ENCODE measurements at regions not wholly inside any gene's neighbourhood (a gene's known extent, or its start where the extent isn't known, plus 50 kb on each side); places are given as distances from the start of the nearest gene placed in this dataset.

- no peak for DNase-seq
These were observed 289.8 kb upstream of the ROPN1 start for GRCh38 chr3:124281453-124282316.

- no peak for DNase-seq
These were observed 291.1 kb upstream of the ROPN1 start for GRCh38 chr3:124282751-124283651.

GRCh38 chr3:124283652-124284023 lies 291.7 kb upstream of the ROPN1 start:
- no peak for DNase-seq

DNA sequence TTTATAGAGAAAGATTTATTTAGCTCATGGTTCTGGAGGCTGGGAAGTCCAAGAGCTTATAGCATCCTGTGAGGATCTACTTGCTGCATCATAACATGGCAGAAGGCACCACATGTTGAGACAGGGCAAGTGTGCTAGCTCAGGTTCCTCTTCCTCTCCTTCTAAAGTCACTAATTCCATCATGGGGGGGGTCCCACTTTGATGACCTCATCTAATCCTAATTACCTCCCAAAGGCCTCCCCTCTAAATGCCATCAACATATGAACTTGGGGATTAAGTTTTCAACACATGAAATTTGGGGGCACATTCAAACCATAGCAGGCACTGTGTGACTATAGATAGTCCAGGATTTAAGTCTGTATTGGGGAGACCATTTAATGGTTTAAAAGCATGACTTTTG lies 297.1 kb upstream of the ROPN1 start:
- no peak for DNase-seq

GRCh38 chr3:124291008-124291407 lies 299.1 kb upstream of the ROPN1 start:
- DNase-seq, result no peak

GRCh38 chr3:124292329-124292728 lies 300.4 kb upstream of the ROPN1 start:
- DNase-seq, result no peak

DNA sequence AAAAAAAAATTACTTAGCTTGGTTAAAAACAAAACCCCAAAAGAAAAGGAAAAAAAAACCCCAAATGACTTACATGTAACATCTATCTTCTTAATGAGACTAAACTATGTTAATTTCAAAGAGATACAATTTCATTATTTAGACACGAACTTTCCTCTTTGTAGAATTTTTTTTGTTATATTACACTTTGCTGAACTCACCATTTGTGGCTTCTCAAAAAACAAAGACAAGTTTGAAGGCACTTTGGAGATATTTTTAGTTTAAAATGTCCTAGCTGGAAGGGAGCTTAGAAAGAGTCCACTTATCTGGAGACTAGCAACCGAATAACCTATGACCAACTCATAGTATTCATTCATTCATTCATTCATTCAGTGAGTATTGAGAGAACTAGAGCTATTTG lies 301.7 kb upstream of the ROPN1 start:
- no peak for DNase-seq

GRCh38 chr3:124295362-124295761 lies 303.4 kb upstream of the ROPN1 start:
- no peak for DNase-seq

GRCh38 chr3:124296406-124296805 lies 304.5 kb upstream of the ROPN1 start:
- no peak for DNase-seq

DNA sequence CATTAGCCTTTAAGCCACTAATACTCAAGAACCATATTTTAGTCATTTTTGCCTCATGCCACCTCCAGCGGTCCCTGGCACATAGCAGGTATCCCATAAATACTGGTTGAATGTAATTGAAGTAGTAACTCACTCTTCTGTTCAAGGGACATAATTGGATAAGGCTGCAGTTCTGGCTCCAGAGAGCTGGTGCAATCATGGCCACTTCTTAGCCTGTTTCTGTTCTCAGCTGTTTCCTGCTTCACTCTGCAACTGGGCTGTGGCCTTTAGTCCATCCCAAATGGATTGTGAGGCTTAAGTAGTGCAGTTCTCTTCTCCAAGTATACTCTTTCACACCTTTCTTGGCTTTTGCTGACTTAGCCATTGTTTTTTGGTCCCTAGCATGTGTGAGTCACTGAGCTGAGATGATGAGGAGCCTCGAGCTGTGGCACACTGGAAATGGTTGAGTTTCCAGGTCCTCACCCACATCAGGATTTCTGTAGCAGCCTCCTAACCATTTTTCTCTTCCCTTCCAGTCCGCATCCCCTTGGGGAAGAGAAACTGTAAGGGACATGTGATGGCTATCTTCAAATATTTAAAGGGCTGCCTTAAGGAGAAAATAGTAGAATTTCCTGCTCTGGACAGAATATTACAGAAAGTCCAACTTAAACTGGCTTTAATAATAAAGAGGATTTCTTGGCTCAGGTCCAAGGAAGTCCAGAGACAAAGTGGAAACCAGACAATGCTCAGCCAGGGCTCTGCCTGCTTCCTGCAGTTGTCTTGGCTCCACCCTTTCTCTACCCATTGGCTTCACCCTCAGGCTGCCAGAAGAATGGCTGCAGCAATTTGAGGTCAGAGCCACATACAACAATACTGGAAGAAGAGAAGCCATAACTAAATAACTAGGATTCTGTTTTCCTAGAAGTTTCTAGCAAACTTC lies 305.4 kb upstream of the ROPN1 start:
- no peak for DNase-seq

- DNase-seq, result no peak
These were observed 306.4 kb upstream of the ROPN1 start for GRCh38 chr3:124298301-124298700.

GRCh38 chr3:124298951-124299350 lies 307.0 kb upstream of the ROPN1 start:
- DNase-seq, result no peak

GRCh38 chr3:124299831-124300230 lies 307.9 kb upstream of the ROPN1 start:
- DNase-seq, result no peak

DNA sequence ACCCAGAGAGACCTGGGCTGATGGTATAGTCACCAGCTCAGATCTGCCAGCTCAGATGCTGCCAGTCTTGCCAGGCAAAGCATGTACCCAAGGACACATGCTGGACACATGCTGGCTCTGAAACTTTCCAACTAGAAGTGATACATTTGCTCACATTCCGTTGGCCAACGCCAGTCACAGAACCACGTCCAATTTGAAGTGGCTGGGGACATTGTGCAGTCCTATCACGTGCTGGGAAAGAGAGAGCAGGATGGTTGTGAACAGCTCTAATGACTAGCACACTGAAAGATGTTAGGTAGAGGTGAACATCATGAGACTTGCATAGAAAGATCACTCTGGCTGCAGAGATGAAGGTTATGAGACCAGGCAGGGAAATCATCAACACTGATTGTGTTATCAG lies 308.5 kb upstream of the ROPN1 start:
- DNase-seq, result no peak

GRCh38 chr3:124303305-124303910 lies 311.5 kb upstream of the ROPN1 start:
- no peak for DNase-seq

DNA sequence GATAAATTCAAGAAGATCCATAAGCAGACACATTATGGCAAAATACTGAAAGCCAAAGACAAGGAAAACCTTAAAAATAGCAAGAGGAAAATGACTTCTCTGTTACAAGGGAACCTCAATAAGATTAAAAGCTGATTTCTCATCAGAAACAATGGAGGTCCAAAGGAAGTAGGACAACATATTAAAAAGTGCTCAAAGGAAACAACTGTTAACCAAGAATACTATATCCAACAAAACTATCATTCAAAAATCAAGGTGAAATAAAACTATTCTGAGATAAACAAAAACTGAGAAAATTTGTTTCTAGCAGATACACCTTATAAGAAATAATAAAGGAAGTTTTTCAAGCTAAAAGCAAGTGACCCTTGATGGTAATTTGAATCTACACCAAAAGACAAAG lies 314.7 kb upstream of the ROPN1 start:
- DNase-seq, result no peak

GRCh38 chr3:124313621-124314020 lies 321.7 kb upstream of the ROPN1 start:
- DNase-seq, result no peak

DNA sequence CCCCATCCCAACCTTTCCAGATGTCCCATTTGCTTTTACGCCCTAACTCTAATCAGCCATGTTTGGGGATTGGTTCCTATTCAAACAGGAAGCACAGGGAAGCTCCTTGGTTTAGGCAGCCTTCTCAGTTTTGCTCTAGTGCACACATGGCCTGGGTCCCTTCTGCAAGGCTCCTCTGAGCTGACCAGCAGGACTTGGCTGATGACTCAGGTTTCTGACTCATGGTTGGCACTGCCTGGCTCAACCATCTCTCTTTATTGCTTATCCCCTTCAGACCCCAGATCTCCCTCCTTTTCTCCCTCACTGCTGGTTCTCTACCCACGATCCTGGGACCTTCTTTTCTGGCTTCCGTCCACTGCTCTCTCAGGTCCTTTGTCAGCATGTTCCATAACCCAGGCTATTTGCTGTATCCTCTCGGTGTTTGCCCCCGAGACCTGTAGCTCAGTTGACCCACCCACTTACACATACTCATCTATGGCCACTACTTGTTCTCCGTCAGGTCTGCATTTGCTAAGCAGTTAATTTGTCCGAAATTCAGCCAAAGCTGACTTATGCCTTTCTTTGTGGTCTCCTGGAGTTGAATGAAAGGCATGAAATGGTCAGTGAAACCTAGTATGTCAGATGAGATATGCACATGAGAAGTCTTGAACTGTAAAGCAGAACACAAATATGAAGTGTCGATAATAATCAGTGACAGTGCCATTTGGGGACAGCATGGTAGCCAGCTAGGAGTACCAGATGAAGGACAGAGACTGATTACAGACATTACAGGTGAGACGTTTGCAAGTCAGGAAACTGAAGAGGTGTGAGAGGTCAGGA lies 323.5 kb upstream of the ROPN1 start:
- DNase-seq, result no peak

- DNase-seq, result no peak
These were observed 324.0 kb upstream of the ROPN1 start for GRCh38 chr3:124316034-124316287.

DNA sequence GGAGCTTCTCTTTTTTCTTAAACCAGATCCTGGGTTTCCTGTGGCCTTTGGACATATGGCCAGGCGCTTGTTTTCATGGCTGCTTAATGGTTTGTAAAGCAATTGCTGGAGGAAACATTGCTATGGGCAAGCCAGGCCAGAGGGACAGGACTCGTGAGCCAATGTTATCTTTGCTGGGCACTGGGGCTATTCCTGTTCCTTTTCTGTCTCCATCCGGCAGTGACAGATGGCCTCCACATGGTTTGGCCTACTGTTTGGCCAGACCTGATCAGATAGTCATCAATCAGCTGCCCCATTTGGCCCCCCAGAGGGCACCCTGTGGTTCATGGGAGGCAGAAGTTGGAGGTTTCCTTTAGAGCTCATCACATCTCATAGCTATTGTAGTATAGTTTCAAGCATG lies 326.1 kb upstream of the ROPN1 start:
- no peak for DNase-seq

GRCh38 chr3:124318656-124319055 lies 326.7 kb upstream of the ROPN1 start:
- no peak for DNase-seq

DNA sequence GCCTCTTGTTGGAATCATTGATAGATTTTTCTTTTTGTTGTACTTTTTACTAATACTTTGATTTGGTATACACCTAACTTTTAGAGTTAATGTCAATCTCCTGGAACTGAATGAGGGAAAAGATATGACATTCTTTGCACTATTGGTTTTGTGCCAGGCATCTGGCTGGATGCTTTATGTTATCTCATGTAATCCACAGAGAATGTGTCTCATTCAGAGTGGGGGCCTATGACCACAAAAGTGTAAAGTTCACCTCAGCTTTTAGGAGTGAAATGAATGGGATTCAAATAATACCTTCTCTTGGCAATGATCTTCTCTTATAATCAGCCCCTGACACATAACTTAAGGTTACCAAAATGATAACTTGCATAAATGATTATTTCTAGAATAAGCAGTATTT lies 329.1 kb upstream of the ROPN1 start:
- no peak for DNase-seq
